HG02870 (cell line): ENCODE measurements at regions not wholly inside any gene's neighbourhood (a gene's known extent, or its start where the extent isn't known, plus 50 kb on each side); places are given as distances from the start of the nearest gene placed in this dataset.

Experiments used
- ATAC-seq: cut with Tn5 transposase; IDR thresholded peaks from one replicate; pipeline ENCODE4 v1.9.1; 2021; ENCODE audit warnings: mild to moderate bottlenecking, moderate library complexity; ENCODE audit not compliant: unreplicated experiment

DNA sequence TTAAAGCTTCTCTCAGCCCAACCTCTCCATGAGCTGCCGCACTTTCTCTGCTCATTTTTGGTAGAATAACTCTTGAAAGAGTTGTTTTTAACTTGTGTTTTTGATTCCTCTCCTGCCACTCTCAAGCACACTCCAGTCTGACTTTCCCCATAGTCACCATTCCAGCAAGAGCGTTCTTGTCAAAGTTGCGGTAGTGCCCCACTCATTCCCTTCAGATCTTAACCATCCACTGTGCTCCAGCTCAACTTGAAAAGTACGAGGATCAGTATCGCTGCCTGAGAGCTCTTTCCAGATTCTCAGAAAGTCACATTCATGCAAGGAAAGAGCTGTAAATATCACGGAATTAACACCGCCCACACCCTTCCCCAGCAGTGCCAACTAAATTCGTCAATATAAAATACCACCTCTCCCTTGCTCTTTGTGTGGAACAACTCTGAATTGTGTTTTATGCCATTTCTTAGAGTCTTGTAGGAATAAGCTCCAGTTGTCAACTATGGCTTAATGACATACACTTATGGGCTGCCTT lies 59.7 kb upstream of the IL15 start:
- ATAC-seq = no peak

DNA sequence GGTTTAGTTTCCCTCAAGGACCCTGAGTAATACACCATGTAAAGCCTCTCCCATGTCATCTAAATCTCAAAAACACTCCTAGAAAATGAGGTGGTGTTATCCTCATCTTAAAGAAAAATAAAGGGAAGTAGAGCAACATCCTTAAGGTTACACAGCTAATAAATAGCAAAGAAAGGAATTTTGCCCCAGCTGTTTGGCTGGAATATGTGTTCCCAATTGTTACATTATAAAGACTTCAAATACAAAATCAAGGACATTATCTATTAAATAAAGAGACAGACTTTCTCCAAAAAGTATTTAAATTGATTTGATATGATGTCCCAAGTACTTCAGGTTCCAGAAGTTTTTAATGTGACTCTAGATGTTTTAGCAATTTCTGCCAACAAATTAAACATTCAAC lies 57.9 kb upstream of the IL15 start:
- no peak for ATAC-seq

DNA sequence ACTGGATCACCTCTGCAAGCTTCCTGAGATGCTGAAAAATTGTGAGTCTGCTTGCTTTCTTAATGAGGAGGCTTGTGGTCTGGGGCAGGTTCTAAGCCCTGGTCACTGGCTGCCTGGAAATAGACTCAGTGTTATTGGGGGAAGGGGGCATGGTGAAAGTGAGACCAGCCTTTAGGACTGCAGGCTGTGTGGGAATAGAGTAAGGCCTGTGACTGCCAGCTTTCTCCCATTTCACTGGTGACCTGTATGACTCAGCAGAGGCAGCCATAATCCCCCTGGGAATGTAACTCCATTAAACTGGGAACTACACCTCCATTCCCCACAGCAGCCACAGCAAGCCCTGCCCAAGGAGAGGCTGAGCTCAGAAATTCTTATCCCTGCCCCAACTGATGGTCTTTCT lies 55.9 kb upstream of the IL15 start:
- ATAC-seq = no peak
